OCI-LY7 (cell line): ENCODE measurements at regions not wholly inside any gene's neighbourhood (a gene's known extent, or its start where the extent isn't known, plus 50 kb on each side); places are given as distances from the start of the nearest gene placed in this dataset.

Experiments used
- BruUV-seq: library from RNA; stranded (reverse); fragments of 400-500 nt; replicated peaks from 2 replicates; lab custom pipeline; 2021; lab: Mats Ljungman, UMichigan
- CTCF ChIA-PET: fragments of 300-600 bp; sonication (Branson Sonifier 250); formaldehyde crosslinking; loops from one replicate; lab custom pipeline; 2022; ENCODE audit warnings: antibody characterized with exemption; ENCODE audit not compliant: unreplicated experiment; lab: Charles Lee
- POLR2A ChIA-PET: fragments of 300-600 bp; sonication (Branson Sonifier 250); formaldehyde crosslinking; loops from one replicate; lab custom pipeline; 2022; ENCODE audit warnings: antibody characterized with exemption; lab: Charles Lee
- DNase-seq: peaks from one replicate; pipeline ENCODE4 v3.0.0-alpha.2; 2015; ENCODE audit warnings: low spot score
- H2AFZ ChIP-seq: fragments of 200-600 bp; sonication (generic), shearing (Covaris generic); 2 replicates; pipeline ENCODE4 v1.6.1; 2014; ENCODE audit warnings: mild to moderate bottlenecking, antibody characterized with exemption, low read length, moderate library complexity
- H3K27ac ChIP-seq: fragments of 200-600 bp; sonication (generic); 2 replicates; pipeline ENCODE4 v1.5.1; 2014; ENCODE audit warnings: mixed run types, low read depth, mild to moderate bottlenecking, moderate library complexity, low read length, inconsistent platforms; ENCODE audit not compliant: poor library complexity, severe bottlenecking
- H3K36me3 ChIP-seq: fragments of 200-600 bp; sonication (generic); 2 replicates; pipeline ENCODE4 v1.6.1; 2014; ENCODE audit warnings: mild to moderate bottlenecking, antibody characterized with exemption, low read length, moderate library complexity, mixed read lengths; ENCODE audit not compliant: insufficient read depth
- H3K4me1 ChIP-seq: fragments of 200-600 bp; sonication (generic); 2 replicates; pipeline ENCODE4 v1.5.1; 2014; ENCODE audit warnings: mild to moderate bottlenecking, low read length; ENCODE audit not compliant: insufficient read depth, poor library complexity, severe bottlenecking
- H3K4me2 ChIP-seq: fragments of 200-600 bp; sonication (generic); 2 replicates; pipeline ENCODE4 v1.6.1; 2014; ENCODE audit warnings: mild to moderate bottlenecking, low read length
- H3K4me3 ChIP-seq: fragments of 200-600 bp; sonication (generic); 2 replicates; pipeline ENCODE4 v1.5.1; 2014; ENCODE audit warnings: mild to moderate bottlenecking, low read depth, low read length; ENCODE audit not compliant: poor library complexity, severe bottlenecking
- H3K79me2 ChIP-seq: fragments of 200-600 bp; sonication (generic); 2 replicates; pipeline ENCODE4 v1.6.1; 2016; ENCODE audit warnings: low read depth, mild to moderate bottlenecking, low read length, moderate library complexity, mixed read lengths; ENCODE audit not compliant: insufficient read depth
- H3K9me2 ChIP-seq: fragments of 200-600 bp; sonication (generic); 2 replicates; pipeline ENCODE4 v1.6.1; 2016; ENCODE audit warnings: mild to moderate bottlenecking, low read length, mixed read lengths; ENCODE audit not compliant: insufficient read depth
- H3K9me3 ChIP-seq: fragments of 200-600 bp; sonication (generic); 2 replicates; pipeline ENCODE4 v1.6.1; 2014; ENCODE audit warnings: mild to moderate bottlenecking, mixed run types, low read length, mixed read lengths
- H4K20me1 ChIP-seq: fragments of 200-600 bp; sonication (generic); 2 replicates; pipeline ENCODE4 v1.6.1; 2014; ENCODE audit warnings: mild to moderate bottlenecking, antibody characterized with exemption, low read length, moderate library complexity, mixed read lengths; ENCODE audit not compliant: insufficient read depth
- EZH2phosphoT487 ChIP-seq: fragments of 200-600 bp; sonication (generic); IDR thresholded peaks from 2 replicates; pipeline ENCODE4 v1.6.1; 2018; ENCODE audit warnings: low read depth, borderline replicate concordance, mild to moderate bottlenecking, mixed run types, antibody characterized with exemption, low read length, moderate library complexity, mixed read lengths
- intact Hi-C: fragments of 100-400 bp; cut with micrococcal nuclease; formaldehyde crosslinking; loops from one replicate; pipeline ENCODE4 v1.10.0; 2022; ENCODE audit not compliant: unreplicated experiment
- TF ChIP-seq, protein P1 (sequence below): fragments of 200-600 bp; sonication (generic); conservative IDR thresholded peaks from 2 replicates; pipeline ENCODE4 v1.5.1; 2014; ENCODE audit warnings: mild to moderate bottlenecking, antibody characterized with exemption, low read length, moderate library complexity, mixed read lengths

DNA sequence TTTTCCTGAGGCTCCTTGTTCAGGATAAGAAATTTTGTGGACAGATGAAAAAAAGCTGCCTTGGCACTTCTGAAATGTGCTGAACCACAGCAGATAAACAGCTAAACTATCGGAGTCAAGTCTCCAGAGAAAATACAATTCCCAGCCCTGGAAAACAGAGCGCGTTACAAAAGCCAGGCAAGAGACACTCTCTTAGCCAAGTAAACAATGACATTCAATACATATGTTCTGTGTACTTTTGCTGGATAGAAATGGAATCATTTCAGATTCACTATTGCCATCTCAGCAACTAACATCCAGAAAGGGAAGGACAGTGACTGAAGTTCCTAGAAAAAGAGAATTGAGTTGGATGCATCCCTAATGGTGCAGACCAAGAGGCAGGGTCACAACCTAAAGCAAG, 196.8 kb upstream of the NRSN1 start:
- Histone ChIP-seq H3K79me2 (no peaks in the 10 kb centered on the region), H3K27ac (no peak overlapping the region), H3K9me2 (no peaks in the 10 kb centered on the region), H4K20me1 (no peaks in the 10 kb centered on the region), H3K9me3 (no peaks in the 10 kb centered on the region), H3K4me1 (no peaks in the 10 kb centered on the region), H3K4me2 (no peak overlapping the region), H2AFZ (no peak overlapping the region), H3K4me3 (no peak overlapping the region), H3K36me3 (no peaks in the 10 kb centered on the region)
- DNase-seq, result no peak
- TF ChIP-seq, protein P1, sequence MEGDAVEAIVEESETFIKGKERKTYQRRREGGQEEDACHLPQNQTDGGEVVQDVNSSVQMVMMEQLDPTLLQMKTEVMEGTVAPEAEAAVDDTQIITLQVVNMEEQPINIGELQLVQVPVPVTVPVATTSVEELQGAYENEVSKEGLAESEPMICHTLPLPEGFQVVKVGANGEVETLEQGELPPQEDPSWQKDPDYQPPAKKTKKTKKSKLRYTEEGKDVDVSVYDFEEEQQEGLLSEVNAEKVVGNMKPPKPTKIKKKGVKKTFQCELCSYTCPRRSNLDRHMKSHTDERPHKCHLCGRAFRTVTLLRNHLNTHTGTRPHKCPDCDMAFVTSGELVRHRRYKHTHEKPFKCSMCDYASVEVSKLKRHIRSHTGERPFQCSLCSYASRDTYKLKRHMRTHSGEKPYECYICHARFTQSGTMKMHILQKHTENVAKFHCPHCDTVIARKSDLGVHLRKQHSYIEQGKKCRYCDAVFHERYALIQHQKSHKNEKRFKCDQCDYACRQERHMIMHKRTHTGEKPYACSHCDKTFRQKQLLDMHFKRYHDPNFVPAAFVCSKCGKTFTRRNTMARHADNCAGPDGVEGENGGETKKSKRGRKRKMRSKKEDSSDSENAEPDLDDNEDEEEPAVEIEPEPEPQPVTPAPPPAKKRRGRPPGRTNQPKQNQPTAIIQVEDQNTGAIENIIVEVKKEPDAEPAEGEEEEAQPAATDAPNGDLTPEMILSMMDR, result no peak
- no peak for TF ChIP-seq EZH2phosphoT487
- intact Hi-C loops, result no loop called here
- ChIA-PET POLR2A (interaction anchor here (0.7 kb wide), 1 partner anchor 1200 kb away, joined by 6 read pairs; no protein-coding TSS in a partner anchor), CTCF (no interaction called here)
- no TSS peak for BruUV-seq

DNA sequence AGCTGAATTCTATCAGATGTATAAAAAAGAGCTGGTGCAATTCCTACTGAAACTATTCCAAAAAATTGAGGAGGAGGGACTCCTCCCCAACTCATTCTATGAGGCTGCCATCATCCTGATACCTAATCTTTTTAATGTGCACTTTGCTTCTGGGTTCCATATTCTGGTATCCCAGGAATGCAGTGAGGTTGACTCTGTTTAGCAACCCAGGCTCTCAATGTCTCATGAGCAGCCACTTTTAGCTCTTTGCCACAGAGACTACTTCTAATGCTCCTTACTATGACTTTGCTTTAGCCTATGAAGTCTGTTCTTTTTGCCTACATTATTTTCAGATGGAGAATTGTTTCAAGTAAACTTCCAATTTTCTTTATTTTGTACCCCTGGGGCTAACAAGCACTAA, 185.5 kb upstream of the NRSN1 start:
- no peak overlapping the region for H2AFZ ChIP-seq
- BruUV-seq, result no TSS peak
- no peaks in the 10 kb centered on the region for H3K4me1 ChIP-seq
- no peak for DNase-seq
- ChIA-PET CTCF (no interaction called here), POLR2A (no interaction called here)
- TF ChIP-seq EZH2phosphoT487, result no peak
- TF ChIP-seq, protein P1, result no peak
- no peaks in the 10 kb centered on the region for H3K9me2 ChIP-seq
- no peaks in the 10 kb centered on the region for H3K9me3 ChIP-seq
- no peaks in the 10 kb centered on the region for H3K79me2 ChIP-seq
- intact Hi-C loops, result no loop called here
- no peak overlapping the region for H3K4me3 ChIP-seq
- no peak overlapping the region for H3K27ac ChIP-seq
- H3K36me3 ChIP-seq, result no peaks in the 10 kb centered on the region
- no peak overlapping the region for H3K4me2 ChIP-seq
- H4K20me1 ChIP-seq, result no peaks in the 10 kb centered on the region

DNA sequence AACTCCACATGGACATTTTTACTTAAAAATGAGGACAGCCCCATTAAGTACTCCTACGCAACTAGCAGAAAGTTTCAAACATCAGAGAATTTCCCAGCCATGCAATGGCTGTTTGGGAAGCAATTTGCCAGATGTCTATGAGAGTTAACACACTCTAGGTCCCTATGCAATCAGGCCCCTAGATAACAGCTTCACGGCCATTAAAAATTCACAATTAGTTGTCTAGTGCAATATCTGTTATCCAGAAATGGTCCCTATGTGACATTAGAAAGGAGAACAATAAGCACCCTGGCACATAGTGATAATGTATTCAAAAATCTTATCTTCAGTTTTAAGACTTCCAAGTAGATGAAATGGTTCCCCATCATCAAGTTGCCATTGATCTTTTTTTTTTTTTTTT, 174.3 kb upstream of the NRSN1 start:
- Histone ChIP-seq H3K4me3 (no peak overlapping the region), H2AFZ (no peak overlapping the region), H3K79me2 (no peaks in the 10 kb centered on the region), H3K36me3 (no peaks in the 10 kb centered on the region), H3K9me2 (no peaks in the 10 kb centered on the region), H3K4me1 (no peaks in the 10 kb centered on the region), H3K4me2 (no peak overlapping the region), H3K9me3 (no peaks in the 10 kb centered on the region), H4K20me1 (no peaks in the 10 kb centered on the region), H3K27ac (no peak overlapping the region)
- intact Hi-C loops, result no loop called here
- CTCF ChIA-PET, result no interaction called here
- TF ChIP-seq, protein P1, result no peak
- no peak for TF ChIP-seq EZH2phosphoT487
- POLR2A ChIA-PET, result no interaction called here
- no TSS peak for BruUV-seq
- DNase-seq, result no peak
